ENCODE measurements at regions not wholly inside any gene's neighbourhood (a gene's known extent, or its start where the extent isn't known, plus 50 kb on each side); places are given as distances from the start of the nearest gene placed in this dataset.

- in situ Hi-C loops (cut with HindIII; ENCODE audit: low sequenced_read_pairs), result no loop called here
- TF ChIP-seq, protein P1, sequence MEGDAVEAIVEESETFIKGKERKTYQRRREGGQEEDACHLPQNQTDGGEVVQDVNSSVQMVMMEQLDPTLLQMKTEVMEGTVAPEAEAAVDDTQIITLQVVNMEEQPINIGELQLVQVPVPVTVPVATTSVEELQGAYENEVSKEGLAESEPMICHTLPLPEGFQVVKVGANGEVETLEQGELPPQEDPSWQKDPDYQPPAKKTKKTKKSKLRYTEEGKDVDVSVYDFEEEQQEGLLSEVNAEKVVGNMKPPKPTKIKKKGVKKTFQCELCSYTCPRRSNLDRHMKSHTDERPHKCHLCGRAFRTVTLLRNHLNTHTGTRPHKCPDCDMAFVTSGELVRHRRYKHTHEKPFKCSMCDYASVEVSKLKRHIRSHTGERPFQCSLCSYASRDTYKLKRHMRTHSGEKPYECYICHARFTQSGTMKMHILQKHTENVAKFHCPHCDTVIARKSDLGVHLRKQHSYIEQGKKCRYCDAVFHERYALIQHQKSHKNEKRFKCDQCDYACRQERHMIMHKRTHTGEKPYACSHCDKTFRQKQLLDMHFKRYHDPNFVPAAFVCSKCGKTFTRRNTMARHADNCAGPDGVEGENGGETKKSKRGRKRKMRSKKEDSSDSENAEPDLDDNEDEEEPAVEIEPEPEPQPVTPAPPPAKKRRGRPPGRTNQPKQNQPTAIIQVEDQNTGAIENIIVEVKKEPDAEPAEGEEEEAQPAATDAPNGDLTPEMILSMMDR (IDR thresholded peaks at IDR 0.05; ENCODE audit: low read depth, low read length, missing control alignments), result no peak
- no peak overlapping the region for H3K4me3 ChIP-seq (ENCODE audit: low read depth, low read length)
- no peak for DNase-seq (ENCODE audit: low read depth)
Observed at GRCh38 chr2:220209093-220209492, 581.7 kb downstream of the SLC4A3 start.

- in situ Hi-C loops (cut with HindIII; ENCODE audit: low sequenced_read_pairs), result no loop called here
- no peak overlapping the region for H3K4me3 ChIP-seq (ENCODE audit: low read depth, low read length)
- DNase-seq (ENCODE audit: low read depth), result no peak
- TF ChIP-seq, protein P1 (IDR thresholded peaks at IDR 0.05; ENCODE audit: low read depth, low read length, missing control alignments), result no peak
Observed at GRCh38 chr2:220209751-220210150, 582.3 kb downstream of the SLC4A3 start.

GRCh38 chr2:220212296-220213080 lies 585.1 kb downstream of the SLC4A3 start:
- no peak overlapping the region for H3K4me3 ChIP-seq (ENCODE audit: low read depth, low read length)
- TF ChIP-seq, protein P1 (IDR thresholded peaks at IDR 0.05; ENCODE audit: low read depth, low read length, missing control alignments), result no peak
- DNase-seq (ENCODE audit: low read depth), result no peak
- in situ Hi-C loops (cut with HindIII; ENCODE audit: low sequenced_read_pairs), result no loop called here

DNA sequence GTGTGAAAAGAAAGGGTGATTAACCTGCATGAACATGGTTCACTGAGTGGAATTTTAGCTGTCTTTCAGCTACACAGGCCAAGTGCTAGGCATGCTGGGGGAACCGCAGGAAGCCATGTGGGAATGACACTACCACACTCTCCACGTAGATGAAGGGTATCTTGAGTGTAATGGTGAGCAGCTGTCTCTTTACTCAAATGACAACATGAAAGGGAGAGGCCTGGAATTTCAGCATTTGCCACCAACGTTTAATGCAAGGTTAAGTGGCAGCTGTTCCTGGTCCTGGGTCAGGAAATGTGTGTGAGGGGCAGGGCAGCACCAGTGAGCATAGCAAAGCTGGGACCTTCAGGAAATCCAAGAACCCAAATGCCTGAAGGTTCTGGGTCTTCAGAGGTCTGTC lies 588.4 kb downstream of the SLC4A3 start:
- H3K4me3 ChIP-seq (ENCODE audit: low read depth, low read length), result no peak overlapping the region
- TF ChIP-seq, protein P1 (IDR thresholded peaks at IDR 0.05; ENCODE audit: low read depth, low read length, missing control alignments), result no peak
- in situ Hi-C loops (cut with HindIII; ENCODE audit: low sequenced_read_pairs), result no loop called here
- DNase-seq (ENCODE audit: low read depth), result no peak

GRCh38 chr2:220219371-220219770 lies 591.9 kb downstream of the SLC4A3 start:
- TF ChIP-seq, protein P1 (IDR thresholded peaks at IDR 0.05; ENCODE audit: low read depth, low read length, missing control alignments), result no peak
- in situ Hi-C loops (cut with HindIII; ENCODE audit: low sequenced_read_pairs), result no loop called here
- DNase-seq (ENCODE audit: low read depth), result no peak
- no peak overlapping the region for H3K4me3 ChIP-seq (ENCODE audit: low read depth, low read length)

- TF ChIP-seq, protein P1 (IDR thresholded peaks at IDR 0.05; ENCODE audit: low read depth, low read length, missing control alignments), result no peak
- in situ Hi-C loops (cut with HindIII; ENCODE audit: low sequenced_read_pairs), result no loop called here
- no peak overlapping the region for H3K4me3 ChIP-seq (ENCODE audit: low read depth, low read length)
- no peak for DNase-seq (ENCODE audit: low read depth)
Observed at GRCh38 chr2:220220009-220220408, 592.6 kb downstream of the SLC4A3 start.

Measured in astrocyte of the cerebellum (primary cell).